ENCODE measurements at regions not wholly inside any gene's neighbourhood (a gene's known extent, or its start where the extent isn't known, plus 50 kb on each side); places are given as distances from the start of the nearest gene placed in this dataset.

DNA sequence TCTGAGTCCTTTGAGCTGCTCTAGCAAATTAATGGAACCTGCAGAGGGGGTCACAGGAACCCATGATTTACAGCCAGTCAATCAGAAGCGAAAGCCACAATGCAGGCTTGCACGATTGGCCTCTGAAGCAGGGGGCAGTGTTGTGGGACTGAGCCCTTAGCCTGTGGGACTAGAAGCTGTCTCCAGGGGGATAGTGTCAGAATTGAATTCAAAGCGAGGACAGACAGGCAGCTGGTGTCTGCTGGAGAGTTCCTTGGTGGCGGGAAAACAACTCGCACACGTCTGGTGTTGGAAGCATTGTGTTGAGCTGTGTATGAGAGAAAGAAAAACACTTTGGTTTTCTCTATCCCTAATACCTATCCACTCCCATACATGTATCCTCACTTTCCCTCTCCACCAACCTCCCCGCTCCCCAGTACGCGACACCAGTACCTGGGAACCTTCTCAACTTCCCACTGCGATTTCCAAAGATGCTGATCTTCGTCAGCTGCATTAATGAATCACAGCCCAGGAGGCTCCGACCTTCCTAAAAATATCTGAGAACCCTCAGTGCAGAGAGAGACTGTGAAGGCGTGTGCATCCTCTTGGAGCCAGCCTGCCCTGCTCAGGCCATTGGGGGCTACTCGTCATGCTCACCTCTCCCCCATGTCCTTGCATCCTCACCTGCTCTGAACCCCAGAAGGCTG, 88.2 kb downstream of the HS1BP3 start:
- no peak for DNase-seq

- no peak for DNase-seq
These were observed 87.6 kb downstream of the HS1BP3 start for GRCh38 chr2:20563251-20563650.

DNA sequence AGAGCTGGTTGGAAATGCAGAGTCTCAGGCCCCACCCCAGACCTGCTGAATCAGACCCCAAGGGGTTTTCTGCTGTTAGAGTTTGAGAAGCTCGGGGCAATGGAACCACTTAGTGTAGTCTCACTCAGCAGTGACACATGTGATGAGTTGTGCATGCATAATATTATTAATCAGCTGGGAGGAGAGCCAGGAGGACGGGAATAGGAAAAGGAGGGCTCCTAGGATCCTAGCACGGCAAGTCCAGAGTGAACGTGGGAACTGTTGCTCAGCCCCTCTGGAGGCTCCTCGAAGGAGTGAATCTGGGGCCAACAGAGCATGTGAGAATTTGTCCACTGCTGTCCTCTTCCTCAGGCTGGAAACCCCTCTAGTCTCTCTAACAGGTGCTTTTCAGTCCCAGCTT, 87.1 kb downstream of the HS1BP3 start:
- no peak for DNase-seq

DNA sequence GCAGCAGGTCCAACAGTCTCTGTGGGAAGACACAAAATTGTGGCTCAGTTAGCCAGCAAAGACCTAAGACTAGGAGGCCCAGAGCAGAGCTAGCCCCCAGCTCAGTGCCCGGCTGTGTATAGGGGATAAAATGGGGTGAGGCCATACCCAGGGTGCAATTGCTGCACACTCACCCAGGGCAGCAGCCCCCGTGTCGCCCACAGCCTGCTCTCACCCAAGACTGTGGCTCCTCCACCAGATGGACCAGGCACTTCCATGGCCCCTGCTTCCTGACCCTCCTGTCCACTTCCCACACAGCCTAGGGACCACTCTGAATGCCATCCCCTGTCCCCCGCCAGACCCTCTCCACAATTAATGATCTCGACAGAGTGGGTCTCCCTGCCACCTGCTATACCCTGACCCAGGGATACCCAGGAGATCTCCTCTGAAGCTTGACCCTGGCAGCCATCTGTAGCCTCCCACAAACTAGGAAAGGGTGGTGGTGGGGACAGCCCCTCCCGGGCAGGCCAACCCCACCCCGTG, 85.7 kb downstream of the HS1BP3 start:
- no peak for DNase-seq

DNA sequence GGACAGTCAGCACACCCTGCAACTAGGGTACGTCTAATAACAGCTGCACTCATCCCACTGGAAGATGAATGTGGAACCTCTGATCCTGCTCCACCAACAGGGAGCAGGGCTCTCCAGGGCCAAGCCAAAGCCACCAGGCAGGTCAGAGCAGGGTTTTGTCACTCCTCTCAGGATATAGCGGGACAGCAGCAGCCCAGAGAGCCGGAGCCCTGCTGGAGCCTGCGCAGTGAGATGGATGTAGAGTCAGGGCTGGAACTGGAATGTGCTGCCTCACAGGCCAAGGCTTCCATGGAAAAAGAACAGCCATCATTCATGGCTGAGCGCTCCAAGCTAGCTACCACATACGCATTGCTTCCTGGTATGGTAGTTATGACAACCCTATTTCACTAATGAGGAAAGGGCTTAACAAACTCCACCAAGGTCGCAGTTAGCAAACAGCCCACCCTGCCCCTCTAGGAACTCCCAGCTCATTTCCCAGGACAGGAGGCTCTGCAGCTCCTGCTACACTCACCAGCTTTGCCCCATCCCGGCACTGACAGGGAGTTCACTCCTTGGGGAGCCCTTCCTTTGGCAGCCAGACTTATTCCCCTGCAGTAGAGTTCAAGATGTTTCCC, 85.2 kb downstream of the HS1BP3 start:
- DNase-seq: no peak

- no peak for DNase-seq
These were observed 84.6 kb downstream of the HS1BP3 start for GRCh38 chr2:20566331-20566730.

- DNase-seq: no peak
These were observed 83.6 kb downstream of the HS1BP3 start for GRCh38 chr2:20567159-20567925.
